ENCODE measurements at regions not wholly inside any gene's neighbourhood (a gene's known extent, or its start where the extent isn't known, plus 50 kb on each side); places are given as distances from the start of the nearest gene placed in this dataset.
A peak's percentile ranks its signal among the peaks of the same experiment; 100 is the strongest.

GRCh38 chr6:4612636-4613171 is 163.5 kb upstream of the CDYL start:
- Histone ChIP-seq H3K27me3 (ENCODE audit: low read depth) (no peaks in the 10 kb centered on the region), H3K4me3 (no peak overlapping the region), H3K9me3 (replicated peaks) (no peaks in the 10 kb centered on the region), H3K36me3 (no peaks in the 10 kb centered on the region), H3K4me1 (peaks cover 44% of the 10 kb centered on the region), H3K27ac (replicated peaks) (peak overlapping the region; percentile 39)
- intact Hi-C loops (cut with micrococcal nuclease): no loop called here
- no peak for TF ChIP-seq CTCF (IDR thresholded peaks at IDR 0.05; ENCODE audit: borderline replicate concordance)
- no peak for DNase-seq

GRCh38 chr6:4611429-4612129 is 164.6 kb upstream of the CDYL start:
- Histone ChIP-seq H3K27me3 (ENCODE audit: low read depth) (no peaks in the 10 kb centered on the region), H3K36me3 (no peaks in the 10 kb centered on the region), H3K9me3 (replicated peaks) (no peaks in the 10 kb centered on the region), H3K27ac (replicated peaks) (no peak overlapping the region), H3K4me3 (no peak overlapping the region), H3K4me1 (peaks cover 52% of the 10 kb centered on the region)
- no peak for TF ChIP-seq CTCF (IDR thresholded peaks at IDR 0.05; ENCODE audit: borderline replicate concordance)
- intact Hi-C loops (cut with micrococcal nuclease): no loop called here
- DNase-seq: no peak

- peak overlapping the region; percentile 31 for H3K27ac ChIP-seq (replicated peaks)
These were observed 165.9 kb upstream of the CDYL start for GRCh38 chr6:4610256-4610655.

GRCh38 chr6:4608361-4609115 is 167.7 kb upstream of the CDYL start:
- Histone ChIP-seq H3K36me3 (no peaks in the 10 kb centered on the region), H3K9me3 (replicated peaks) (no peaks in the 10 kb centered on the region), H3K27ac (replicated peaks) (no peak overlapping the region), H3K27me3 (ENCODE audit: low read depth) (no peaks in the 10 kb centered on the region), H3K4me3 (no peak overlapping the region), H3K4me1 (peaks cover 43% of the 10 kb centered on the region)
- no peak for DNase-seq
- intact Hi-C loops (cut with micrococcal nuclease): no loop called here
- TF ChIP-seq CTCF (IDR thresholded peaks at IDR 0.05; ENCODE audit: borderline replicate concordance): no peak

More at GRCh38 chr6:4610256-4610655, 165.9 kb upstream of the CDYL start:
- Histone ChIP-seq H3K36me3 (no peaks in the 10 kb centered on the region), H3K4me1 (peaks cover 43% of the 10 kb centered on the region), H3K4me3 (no peak overlapping the region), H3K27me3 (ENCODE audit: low read depth) (no peaks in the 10 kb centered on the region), H3K9me3 (replicated peaks) (no peaks in the 10 kb centered on the region)
- DNase-seq: peak; percentile 62
- intact Hi-C loops (cut with micrococcal nuclease): no loop called here
- no peak for TF ChIP-seq CTCF (IDR thresholded peaks at IDR 0.05; ENCODE audit: borderline replicate concordance)

GRCh38 chr6:4607793-4608192 is 168.4 kb upstream of the CDYL start:
- DNase-seq: no peak
- H3K36me3 ChIP-seq: no peaks in the 10 kb centered on the region
- H3K27me3 ChIP-seq (ENCODE audit: low read depth): no peaks in the 10 kb centered on the region
- no peak overlapping the region for H3K4me3 ChIP-seq
- intact Hi-C loops (cut with micrococcal nuclease): no loop called here
- H3K27ac ChIP-seq (replicated peaks): no peak overlapping the region
- no peaks in the 10 kb centered on the region for H3K9me3 ChIP-seq (replicated peaks)
- TF ChIP-seq CTCF (IDR thresholded peaks at IDR 0.05; ENCODE audit: borderline replicate concordance): no peak
- H3K4me1 ChIP-seq: peaks cover 38% of the 10 kb centered on the region
